Heart right ventricle (tissue), 16 donors: ENCODE measurements at regions not wholly inside any gene's neighbourhood (a gene's known extent, or its start where the extent isn't known, plus 50 kb on each side); places are given as distances from the start of the nearest gene placed in this dataset.

Experiments
- ATAC-seq, 8 donors: fragments of 200-7000 bp; cut with Tn5 transposase; one replicate each; pipeline ENCODE4 v1.9.1; 2020; ENCODE audit warnings: mild to moderate bottlenecking in 8 of 8, moderate library complexity in 8 of 8, moderate number of reproducible peaks in 1 of 8
- DNase-seq, 2 donors: peaks; one replicate each; pipeline ENCODE4 v3.0.0-alpha.2; 2020
- H3K27ac ChIP-seq, 10 donors: fragments of 200-600 bp; sonication (generic) in 2 of 10; one replicate each; pipeline versions ENCODE4 v1.5.0 to v1.8.0; 2020 to 2022; ENCODE audit warnings: mild to moderate bottlenecking in 3 of 10
- H3K27me3 ChIP-seq, 7 donors: fragments of 200-600 bp; one replicate each; pipeline ENCODE4 v1.8.0; 2021 to 2022; ENCODE audit warnings: mild to moderate bottlenecking in 2 of 7
- H3K36me3 ChIP-seq, 9 donors: fragments of 200-600 bp; sonication (generic) in 1 of 9; one replicate each; pipeline versions ENCODE4 v1.5.0 to v1.8.0; 2020 to 2022; ENCODE audit warnings: mild to moderate bottlenecking in 2 of 9
- H3K4me1 ChIP-seq, 9 donors: fragments of 200-600 bp; sonication (generic) in 1 of 9; one replicate each; pipeline versions ENCODE4 v1.5.0 to v1.8.0; 2020 to 2022; ENCODE audit warnings: mild to moderate bottlenecking in 4 of 9
- H3K4me3 ChIP-seq, 10 donors: fragments of 200-600 bp; sonication (generic) in 2 of 10; one replicate each; pipeline versions ENCODE4 v1.5.0 to v1.8.0; 2020 to 2022; ENCODE audit warnings: mild to moderate bottlenecking in 7 of 10, moderate library complexity in 2 of 10
- H3K9me3 ChIP-seq, 11 donors: fragments of 200-600 bp in 10 of 11; sonication (generic) in 2 of 11; one replicate each; pipeline versions ENCODE4 v1.5.0 to v1.8.0; 2013 to 2022; ENCODE audit warnings: mild to moderate bottlenecking in 2 of 11, control low read depth in 1 of 11, moderate library complexity in 1 of 11
- WGBS, 2 donors: extraction: QIAGEN DNeasy Blood & Tissue Kit; methylation state at CpG; one replicate each; pipeline ENCODE4 v1.1.7; 2013; ENCODE audit warnings: inconsistent platforms in 1 of 2; 5-methylcytosine and 5-hydroxymethylcytosine counted together
- intact Hi-C, 10 donors: fragments of 100-400 bp; cut with DNase I; formaldehyde crosslinking; loops; one replicate each; pipeline versions ENCODE4 v1.11.1 to v1.14.2; 2022
- TF ChIP-seq, protein P1 (sequence below), 9 donors: fragments of 200-600 bp; sonication (generic) in 2 of 9; IDR thresholded peaks; one replicate each; pipeline versions ENCODE4 v1.5.0 to v1.8.0; 2021 to 2022; ENCODE audit warnings: antibody characterized with exemption in 9 of 9, mild to moderate bottlenecking in 5 of 9, moderate library complexity in 1 of 9
- donor health status: Arrhythmogenic right ventricular cardiomyopathy.
- donor health status: ischemic (EF 13 %, LVEDD 7.1; RV severe dilation, severe dysfunction).
- donor health status: healthy with polysubstance abuse.
- donor health status: DM: no; HTN: yes; CAD: no.
- donor health status: DM: no; HTN: no; CAD: no.
- donor health status: ischemic (EF 25% LVEDD 6.9; RV normal size, moderate dysfunction).
- donor health status: ischemic (EF 25% LVEDD 5.7; RV mildly dilated, moderate dysfunction).
- donor health status: healthy.
- donor health status: DM: yes; HTN: yes; CAD: no.
- donor health status: Ischemic cardiomyopathy.
- donor health status: ischemic (EF 35%, LVEDD 5.7; RV mildly dilated, moderate dysfunction).
- donor health status: nonischemic (EF 11% LVEDD 7.7; RV severe dilation, severe dysfunction).
- donor health status: DM: yes; HTN: yes; CAD: no.
- donor health status: PGD.
- donor health status: ischemic (EF 29% LVEDD 5.4; RV normal size, mild dysfunction).
- donor health status: nonischemic (EF 23%, LVEDD 6.1; RV moderate dilation, normal function).

DNA sequence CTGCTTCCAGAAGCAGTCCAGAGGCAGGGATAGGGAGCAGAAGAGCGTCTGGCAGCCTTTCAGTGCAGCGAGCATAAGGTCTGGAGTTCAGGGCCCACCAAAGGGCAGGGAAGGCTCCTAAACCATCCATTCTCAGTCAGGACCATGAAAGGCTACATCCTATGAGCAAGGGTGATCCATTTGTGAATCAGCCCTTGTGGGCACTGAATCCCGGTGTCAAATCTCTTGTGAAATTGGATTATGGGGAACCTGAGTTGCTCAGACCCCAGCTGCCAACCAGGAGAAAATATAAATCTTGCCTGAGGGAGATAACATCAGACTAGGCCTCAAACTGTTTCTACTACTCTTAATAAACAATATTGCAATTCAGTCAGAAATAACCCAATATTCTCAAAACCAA is 204.4 kb downstream of the SYK start:
- no peak for ATAC-seq
- WGBS, 2 donors = 76 to 81% methylated on average over 3 of the region's 3 CpGs
- DNase-seq = no peak
- Histone ChIP-seq H3K4me1 (no peaks in the 10 kb centered on the region), H3K9me3 (peaks cover 0 to 18% (median 0%) of the 10 kb centered on the region in 11 donors), H3K36me3 (no peaks in the 10 kb centered on the region), H3K27me3 (no peaks in the 10 kb centered on the region), H3K27ac (no peak overlapping the region), H3K4me3 (no peak overlapping the region)
- TF ChIP-seq, protein P1, sequence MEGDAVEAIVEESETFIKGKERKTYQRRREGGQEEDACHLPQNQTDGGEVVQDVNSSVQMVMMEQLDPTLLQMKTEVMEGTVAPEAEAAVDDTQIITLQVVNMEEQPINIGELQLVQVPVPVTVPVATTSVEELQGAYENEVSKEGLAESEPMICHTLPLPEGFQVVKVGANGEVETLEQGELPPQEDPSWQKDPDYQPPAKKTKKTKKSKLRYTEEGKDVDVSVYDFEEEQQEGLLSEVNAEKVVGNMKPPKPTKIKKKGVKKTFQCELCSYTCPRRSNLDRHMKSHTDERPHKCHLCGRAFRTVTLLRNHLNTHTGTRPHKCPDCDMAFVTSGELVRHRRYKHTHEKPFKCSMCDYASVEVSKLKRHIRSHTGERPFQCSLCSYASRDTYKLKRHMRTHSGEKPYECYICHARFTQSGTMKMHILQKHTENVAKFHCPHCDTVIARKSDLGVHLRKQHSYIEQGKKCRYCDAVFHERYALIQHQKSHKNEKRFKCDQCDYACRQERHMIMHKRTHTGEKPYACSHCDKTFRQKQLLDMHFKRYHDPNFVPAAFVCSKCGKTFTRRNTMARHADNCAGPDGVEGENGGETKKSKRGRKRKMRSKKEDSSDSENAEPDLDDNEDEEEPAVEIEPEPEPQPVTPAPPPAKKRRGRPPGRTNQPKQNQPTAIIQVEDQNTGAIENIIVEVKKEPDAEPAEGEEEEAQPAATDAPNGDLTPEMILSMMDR (IDR thresholded peaks at IDR 0.05) = no peak
- intact Hi-C loops = no loop called here

- ATAC-seq (no peak), DNase-seq (no peak)
- no peaks in the 10 kb centered on the region for H3K4me1 ChIP-seq
- H3K27ac ChIP-seq = no peak overlapping the region
- no peaks in the 10 kb centered on the region for H3K27me3 ChIP-seq
- H3K9me3 ChIP-seq = peaks cover 0 to 25% (median 4%) of the 10 kb centered on the region in 11 donors
- no peaks in the 10 kb centered on the region for H3K36me3 ChIP-seq
- 89 to 92% methylated on average over 3 of the region's 3 CpGs for WGBS, 2 donors
- TF ChIP-seq, protein P1 (IDR thresholded peaks at IDR 0.05) = no peak
- intact Hi-C loops = no loop called here
- H3K4me3 ChIP-seq = no peak overlapping the region
These were observed 206.9 kb downstream of the SYK start for GRCh38 chr9:91008568-91008967.

GRCh38 chr9:91011891-91012290 is 210.3 kb downstream of the SYK start:
- no peaks in the 10 kb centered on the region for H3K36me3 ChIP-seq
- ATAC-seq (no peak), DNase-seq (no peak)
- WGBS, 2 donors = 53 to 65% methylated on average over 3 of the region's 3 CpGs
- H3K4me1 ChIP-seq = no peaks in the 10 kb centered on the region
- H3K27me3 ChIP-seq = peaks cover 0 to 11% (median 0%) of the 10 kb centered on the region in 7 donors
- H3K4me3 ChIP-seq = no peak overlapping the region
- TF ChIP-seq, protein P1 (IDR thresholded peaks at IDR 0.05) = no peak
- no peak overlapping the region for H3K27ac ChIP-seq
- intact Hi-C loops = no loop called here
- peaks cover 0 to 22% (median 4%) of the 10 kb centered on the region in 11 donors for H3K9me3 ChIP-seq

- Histone ChIP-seq H3K4me3 (no peak overlapping the region), H3K27me3 (peaks cover 0 to 11% (median 0%) of the 10 kb centered on the region in 7 donors), H3K4me1 (no peaks in the 10 kb centered on the region), H3K9me3 (peaks cover 0 to 18% (median 4%) of the 10 kb centered on the region in 11 donors), H3K27ac (no peak overlapping the region), H3K36me3 (no peaks in the 10 kb centered on the region)
- TF ChIP-seq, protein P1 (IDR thresholded peaks at IDR 0.05) = no peak
- no peak for ATAC-seq
- intact Hi-C loops = no loop called here
- 90% methylated on average over 6 of the region's 6 CpGs for WGBS, 2 donors
- DNase-seq = no peak
These were observed 211.6 kb downstream of the SYK start for GRCh38 chr9:91012933-91013841.
